ENCODE measurements at regions not wholly inside any gene's neighbourhood (a gene's known extent, or its start where the extent isn't known, plus 50 kb on each side); places are given as distances from the start of the nearest gene placed in this dataset.

GRCh38 chr6:141744971-141745370 lies 387.8 kb upstream of the GJE1 start:
- POLR2A ChIA-PET = no interaction called here
- DNase-seq (no peak), ATAC-seq (no peak)
- H3K9me3 Mint-ChIP-seq (ENCODE audit: low read depth) = peaks cover 2% of the 10 kb centered on the region
- H3K4me3 Mint-ChIP-seq = no peak overlapping the region
- CTCF ChIA-PET = no interaction called here
- intact Hi-C loops (cut with DNase I, micrococcal nuclease) = no loop called here
- H3K36me3 Mint-ChIP-seq (ENCODE audit: low read depth) = no peaks in the 10 kb centered on the region
- no peak overlapping the region for H3K27ac Mint-ChIP-seq
- peaks cover 2% of the 10 kb centered on the region for H3K27me3 Mint-ChIP-seq
- no peaks in the 10 kb centered on the region for H3K4me1 Mint-ChIP-seq

DNA sequence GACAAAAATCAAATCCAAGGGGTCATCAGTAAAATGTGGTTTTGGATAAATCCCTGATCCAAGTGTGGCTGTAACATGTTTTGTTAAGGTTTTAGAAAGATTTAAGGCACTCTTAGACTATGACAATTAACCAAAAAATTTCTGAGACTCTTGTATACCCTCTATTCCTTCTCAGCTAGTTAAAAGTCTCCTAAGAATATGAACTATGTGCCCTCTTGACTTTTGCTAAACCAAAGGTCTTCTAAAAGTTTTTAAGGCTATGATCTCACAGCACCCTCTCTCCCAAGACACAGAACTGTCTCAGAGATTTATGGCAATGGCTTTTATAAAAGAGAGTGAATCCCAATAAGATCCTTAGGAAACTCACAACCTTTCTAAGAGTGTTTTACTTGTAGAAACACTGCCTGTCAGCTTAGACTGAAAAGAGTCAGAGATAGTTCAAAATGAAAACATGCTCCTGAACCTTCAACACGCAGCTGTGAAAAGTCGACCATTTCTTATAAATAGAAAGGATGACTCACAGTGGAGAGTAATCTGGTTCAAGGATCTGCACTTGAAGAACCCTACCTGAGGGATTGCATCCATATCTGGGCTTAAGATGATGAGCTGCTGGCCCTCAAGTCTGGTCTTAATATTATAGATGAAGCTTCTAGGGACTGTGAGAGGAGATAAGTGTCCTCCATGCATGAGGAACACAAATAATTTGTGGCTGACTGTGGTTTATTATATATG lies 388.4 kb upstream of the GJE1 start:
- H3K4me3 Mint-ChIP-seq = no peak overlapping the region
- H3K36me3 Mint-ChIP-seq (ENCODE audit: low read depth) = no peaks in the 10 kb centered on the region
- ATAC-seq = no peak
- ChIA-PET CTCF (no interaction called here), POLR2A (no interaction called here)
- peaks cover 2% of the 10 kb centered on the region for H3K9me3 Mint-ChIP-seq (ENCODE audit: low read depth)
- no peak for DNase-seq
- no peak overlapping the region for H3K27ac Mint-ChIP-seq
- intact Hi-C loops (cut with DNase I, micrococcal nuclease) = no loop called here
- H3K4me1 Mint-ChIP-seq = no peaks in the 10 kb centered on the region
- peaks cover 2% of the 10 kb centered on the region for H3K27me3 Mint-ChIP-seq

GRCh38 chr6:141736104-141736503 lies 396.6 kb upstream of the GJE1 start:
- Mint-ChIP-seq H3K4me1 (no peaks in the 10 kb centered on the region), H3K9me3 (ENCODE audit: low read depth) (no peaks in the 10 kb centered on the region), H3K27ac (no peak overlapping the region), H3K27me3 (peaks cover 2% of the 10 kb centered on the region), H3K36me3 (ENCODE audit: low read depth) (no peaks in the 10 kb centered on the region), H3K4me3 (no peak overlapping the region)
- CTCF ChIA-PET = no interaction called here
- intact Hi-C loops (cut with DNase I, micrococcal nuclease) = no loop called here
- no peak for DNase-seq
- no peak for ATAC-seq
- POLR2A ChIA-PET = no interaction called here

DNA sequence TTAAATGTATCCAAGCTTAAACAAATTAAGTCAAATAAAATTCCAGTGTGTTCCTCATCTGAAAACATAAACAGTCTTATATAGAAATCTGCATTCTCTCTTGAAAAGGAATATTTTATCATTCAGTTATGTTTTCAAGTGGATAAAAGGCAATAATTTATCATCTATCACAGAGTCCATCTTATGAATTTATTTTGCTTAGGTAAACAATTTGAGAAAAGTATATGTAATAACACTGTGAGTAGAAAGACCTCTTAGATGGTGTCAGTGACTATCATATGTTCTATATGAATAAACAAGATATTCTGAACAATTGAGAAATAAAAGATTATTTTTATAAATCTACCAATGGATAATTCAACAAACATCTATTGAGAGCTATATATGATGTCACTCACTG lies 397.6 kb upstream of the GJE1 start:
- no peak overlapping the region for H3K4me3 Mint-ChIP-seq
- POLR2A ChIA-PET = no interaction called here
- CTCF ChIA-PET = no interaction called here
- H3K4me1 Mint-ChIP-seq = no peaks in the 10 kb centered on the region
- ATAC-seq = no peak
- no peaks in the 10 kb centered on the region for H3K36me3 Mint-ChIP-seq (ENCODE audit: low read depth)
- H3K9me3 Mint-ChIP-seq (ENCODE audit: low read depth) = no peaks in the 10 kb centered on the region
- no peaks in the 10 kb centered on the region for H3K27me3 Mint-ChIP-seq
- no peak overlapping the region for H3K27ac Mint-ChIP-seq
- intact Hi-C loops (cut with DNase I, micrococcal nuclease) = no loop called here
- DNase-seq = no peak

GRCh38 chr6:141734071-141734840 lies 398.5 kb upstream of the GJE1 start:
- peaks cover 1% of the 10 kb centered on the region for H3K27me3 Mint-ChIP-seq
- DNase-seq (no peak), ATAC-seq (no peak)
- H3K4me1 Mint-ChIP-seq = no peaks in the 10 kb centered on the region
- H3K27ac Mint-ChIP-seq = no peak overlapping the region
- H3K9me3 Mint-ChIP-seq (ENCODE audit: low read depth) = no peaks in the 10 kb centered on the region
- intact Hi-C loops (cut with DNase I, micrococcal nuclease) = no loop called here
- CTCF ChIA-PET = no interaction called here
- H3K36me3 Mint-ChIP-seq (ENCODE audit: low read depth) = no peaks in the 10 kb centered on the region
- no peak overlapping the region for H3K4me3 Mint-ChIP-seq
- POLR2A ChIA-PET = no interaction called here

GRCh38 chr6:141729146-141729545 lies 403.6 kb upstream of the GJE1 start:
- ATAC-seq (no peak), DNase-seq (no peak)
- intact Hi-C loops (cut with DNase I, micrococcal nuclease) = no loop called here
- POLR2A ChIA-PET = no interaction called here
- H3K4me1 Mint-ChIP-seq = no peaks in the 10 kb centered on the region
- no peaks in the 10 kb centered on the region for H3K9me3 Mint-ChIP-seq (ENCODE audit: low read depth)
- peaks cover 1% of the 10 kb centered on the region for H3K27me3 Mint-ChIP-seq
- H3K4me3 Mint-ChIP-seq = no peak overlapping the region
- no peak overlapping the region for H3K27ac Mint-ChIP-seq
- CTCF ChIA-PET = no interaction called here
- no peaks in the 10 kb centered on the region for H3K36me3 Mint-ChIP-seq (ENCODE audit: low read depth)

- DNase-seq = no peak
- no peaks in the 10 kb centered on the region for H3K9me3 Mint-ChIP-seq (ENCODE audit: low read depth)
- H3K4me1 Mint-ChIP-seq = no peaks in the 10 kb centered on the region
- intact Hi-C loops (cut with DNase I, micrococcal nuclease) = no loop called here
- H3K4me3 Mint-ChIP-seq = no peak overlapping the region
- no peaks in the 10 kb centered on the region for H3K36me3 Mint-ChIP-seq (ENCODE audit: low read depth)
- no peak overlapping the region for H3K27ac Mint-ChIP-seq
- ChIA-PET CTCF (no interaction called here), POLR2A (no interaction called here)
- no peak for ATAC-seq
- H3K27me3 Mint-ChIP-seq = peaks cover 1% of the 10 kb centered on the region
These were observed 404.4 kb upstream of the GJE1 start for GRCh38 chr6:141728330-141728729.

DNA sequence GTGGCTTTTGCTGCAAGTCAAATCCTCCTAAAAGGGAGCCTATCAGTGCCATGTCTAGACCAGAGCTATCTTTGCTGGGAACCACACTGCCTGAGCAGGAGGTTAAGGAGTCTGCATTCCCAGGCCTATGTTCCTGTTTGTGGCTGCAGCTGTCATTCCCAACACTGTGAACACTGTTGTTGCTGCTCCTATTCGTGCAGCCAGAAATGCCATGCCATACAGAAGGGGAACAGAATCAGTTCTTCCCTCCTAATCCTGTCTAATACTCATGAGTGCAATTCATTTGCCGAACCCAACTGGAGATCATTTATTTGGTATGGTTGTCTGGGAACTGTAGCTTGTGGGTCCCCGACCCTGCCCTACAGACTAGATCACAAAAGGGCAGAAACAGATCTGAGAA lies 406.5 kb upstream of the GJE1 start:
- Mint-ChIP-seq H3K36me3 (ENCODE audit: low read depth) (no peaks in the 10 kb centered on the region), H3K4me1 (no peaks in the 10 kb centered on the region), H3K9me3 (ENCODE audit: low read depth) (no peaks in the 10 kb centered on the region), H3K4me3 (no peak overlapping the region), H3K27me3 (peaks cover 1% of the 10 kb centered on the region), H3K27ac (no peak overlapping the region)
- ChIA-PET POLR2A (no interaction called here), CTCF (no interaction called here)
- DNase-seq (no peak), ATAC-seq (no peak)
- intact Hi-C loops (cut with DNase I, micrococcal nuclease) = no loop called here

DNA sequence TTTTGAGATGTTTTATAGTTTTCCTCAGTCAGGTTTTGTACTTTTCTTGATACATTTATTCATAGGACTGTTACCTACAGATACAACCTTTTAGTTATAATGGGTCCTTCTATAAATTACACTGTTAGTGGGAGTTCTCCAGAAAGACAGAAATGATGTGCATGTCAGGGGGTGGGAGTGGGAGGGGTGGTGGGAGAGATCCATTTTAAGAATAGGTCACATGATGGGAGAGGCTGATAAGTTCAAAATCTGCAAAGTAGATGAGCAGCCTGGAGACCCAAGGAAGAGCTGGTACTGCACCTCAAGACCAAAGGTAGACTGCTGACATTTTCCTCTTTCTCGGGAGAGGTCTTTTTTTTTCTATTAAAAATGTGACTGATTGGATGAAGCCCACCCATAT lies 408.0 kb upstream of the GJE1 start:
- Mint-ChIP-seq H3K27ac (no peak overlapping the region), H3K4me3 (no peak overlapping the region), H3K9me3 (ENCODE audit: low read depth) (no peaks in the 10 kb centered on the region), H3K36me3 (ENCODE audit: low read depth) (no peaks in the 10 kb centered on the region), H3K4me1 (no peaks in the 10 kb centered on the region), H3K27me3 (peaks cover under 1% of the 10 kb centered on the region)
- DNase-seq (no peak), ATAC-seq (no peak)
- CTCF ChIA-PET = no interaction called here
- POLR2A ChIA-PET = no interaction called here
- intact Hi-C loops (cut with DNase I, micrococcal nuclease) = no loop called here

DNA sequence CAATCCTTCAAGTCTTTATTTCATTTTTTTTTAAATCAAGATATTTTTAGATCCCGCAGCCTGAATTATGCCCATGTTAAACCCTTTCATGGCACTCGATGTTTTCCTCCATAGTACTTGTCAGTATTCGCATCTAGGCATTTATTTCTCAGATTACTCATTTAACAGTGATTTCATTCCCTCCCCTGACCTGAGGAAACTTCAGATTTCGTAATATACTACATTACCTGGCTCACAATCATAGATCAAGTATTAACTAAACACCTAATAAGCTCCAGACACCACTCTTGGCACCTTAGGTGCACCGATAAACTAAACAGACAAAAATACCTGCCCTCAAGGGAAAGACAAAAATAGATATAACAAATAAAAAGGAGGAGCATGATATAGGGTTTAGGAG lies 413.2 kb upstream of the GJE1 start:
- no peak for ATAC-seq
- no peak for DNase-seq
- no peaks in the 10 kb centered on the region for H3K36me3 Mint-ChIP-seq (ENCODE audit: low read depth)
- peaks cover 5% of the 10 kb centered on the region for H3K27me3 Mint-ChIP-seq
- H3K4me3 Mint-ChIP-seq = no peak overlapping the region
- CTCF ChIA-PET = interaction anchor here (0.5 kb wide), 1 partner anchor 11 kb away, joined by 4 read pairs; no protein-coding TSS in a partner anchor
- intact Hi-C loops (cut with DNase I, micrococcal nuclease) = no loop called here
- no peaks in the 10 kb centered on the region for H3K9me3 Mint-ChIP-seq (ENCODE audit: low read depth)
- POLR2A ChIA-PET = no interaction called here
- H3K4me1 Mint-ChIP-seq = no peaks in the 10 kb centered on the region
- no peak overlapping the region for H3K27ac Mint-ChIP-seq

- no peak for ATAC-seq
- H3K4me1 Mint-ChIP-seq = no peaks in the 10 kb centered on the region
- H3K27me3 Mint-ChIP-seq = peaks cover 3% of the 10 kb centered on the region
- ChIA-PET POLR2A (no interaction called here), CTCF (no interaction called here)
- intact Hi-C loops (cut with DNase I, micrococcal nuclease) = no loop called here
- no peak for DNase-seq
- no peak overlapping the region for H3K4me3 Mint-ChIP-seq
- no peaks in the 10 kb centered on the region for H3K36me3 Mint-ChIP-seq (ENCODE audit: low read depth)
- H3K27ac Mint-ChIP-seq = no peak overlapping the region
- no peaks in the 10 kb centered on the region for H3K9me3 Mint-ChIP-seq (ENCODE audit: low read depth)
These were observed 427.3 kb upstream of the GJE1 start for GRCh38 chr6:141705431-141705830.

- intact Hi-C loops (cut with DNase I, micrococcal nuclease) = no loop called here
- CTCF ChIA-PET = no interaction called here
- DNase-seq = no peak
- Mint-ChIP-seq H3K27ac (no peak overlapping the region), H3K4me1 (no peaks in the 10 kb centered on the region), H3K36me3 (ENCODE audit: low read depth) (no peaks in the 10 kb centered on the region), H3K9me3 (ENCODE audit: low read depth) (no peaks in the 10 kb centered on the region), H3K27me3 (peaks cover 3% of the 10 kb centered on the region), H3K4me3 (no peak overlapping the region)
- POLR2A ChIA-PET = no interaction called here
- ATAC-seq = no peak
These were observed 428.6 kb upstream of the GJE1 start for GRCh38 chr6:141704151-141704550.
